GM21717 (cell line): ENCODE measurements at regions not wholly inside any gene's neighbourhood (a gene's known extent, or its start where the extent isn't known, plus 50 kb on each side); places are given as distances from the start of the nearest gene placed in this dataset.
"Not testable (repeated sequence)": the region's sequence is repeated elsewhere in the genome, so short reads cannot be mapped to it uniquely, and the experiment has no call there.

Experiments
- ATAC-seq: cut with Tn5 transposase; IDR thresholded peaks from one replicate; pipeline ENCODE4 v1.9.1; 2021; ENCODE audit warnings: mild to moderate bottlenecking, moderate library complexity; ENCODE audit not compliant: unreplicated experiment

DNA sequence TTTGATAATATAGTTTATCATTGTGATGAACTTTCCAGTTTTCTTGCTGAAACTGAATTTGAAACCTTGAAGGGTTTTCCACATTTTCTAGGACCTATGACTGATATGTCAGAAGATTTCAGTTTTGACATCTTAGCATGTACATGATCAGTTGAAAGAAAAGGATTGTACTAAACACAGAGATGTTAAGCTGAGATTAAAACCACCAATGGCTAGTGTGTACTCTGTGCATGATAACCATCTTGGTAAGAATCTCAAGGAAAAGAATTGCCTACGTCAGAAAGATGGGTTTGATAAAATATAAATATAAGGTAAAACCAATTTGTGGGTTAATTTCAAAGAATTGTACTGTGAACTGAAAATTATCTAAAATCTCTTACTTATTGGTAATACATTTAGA is 776.4 kb downstream of the GATA3 start:
- ATAC-seq: no peak

DNA sequence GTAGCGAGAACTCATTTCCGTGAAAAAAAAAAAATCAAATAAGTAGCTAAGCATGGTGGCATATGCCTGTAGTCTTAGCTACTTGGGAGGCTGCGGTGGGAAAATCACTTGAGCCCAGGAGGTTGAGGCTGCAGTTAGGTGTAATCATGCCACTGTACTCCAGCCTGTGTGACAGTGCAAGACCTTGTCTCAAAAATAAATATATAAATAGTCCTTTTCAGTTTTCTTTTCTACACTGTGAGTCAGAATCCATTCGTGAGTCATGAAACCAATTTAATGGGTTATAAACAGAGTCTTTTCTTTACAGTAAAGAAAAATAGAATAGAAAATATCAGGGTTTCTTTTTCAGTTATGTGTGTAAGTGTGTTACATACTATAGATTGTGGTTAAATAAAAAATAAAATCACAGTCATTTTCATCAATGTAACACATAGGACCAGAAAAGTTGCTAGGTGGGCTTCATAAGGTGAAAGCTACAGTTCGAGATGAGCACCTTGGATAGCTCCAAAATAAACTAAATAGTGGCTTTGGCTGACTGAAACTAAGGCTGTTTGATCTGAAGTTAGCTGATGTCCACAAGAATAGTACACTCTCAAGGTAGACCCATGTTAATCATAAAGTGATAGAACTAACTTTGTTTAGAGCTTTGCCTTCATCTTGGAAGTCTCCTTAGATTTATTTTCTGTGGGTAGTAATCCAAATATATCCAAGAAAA is 781.1 kb downstream of the GATA3 start:
- no peak for ATAC-seq

DNA sequence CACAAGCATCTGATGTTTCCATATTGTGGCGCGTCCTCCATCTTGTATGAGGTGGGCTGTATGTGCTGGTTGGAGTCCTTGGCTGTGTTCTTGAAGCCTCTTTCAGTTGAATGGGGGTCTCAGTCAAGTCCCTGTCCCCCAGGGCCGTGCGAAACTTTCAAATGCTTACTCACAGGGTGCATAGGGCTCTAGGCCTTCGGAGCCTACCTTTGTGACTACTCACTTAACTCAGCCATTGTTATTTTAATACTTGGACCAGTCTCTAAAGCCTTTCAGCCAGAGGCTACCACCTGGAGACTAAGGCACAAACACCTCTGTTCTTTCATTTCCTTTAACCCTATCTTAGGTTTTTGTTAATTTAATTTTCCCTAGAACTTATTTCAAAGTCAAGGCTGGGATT is 785.9 kb downstream of the GATA3 start:
- ATAC-seq: no peak

DNA sequence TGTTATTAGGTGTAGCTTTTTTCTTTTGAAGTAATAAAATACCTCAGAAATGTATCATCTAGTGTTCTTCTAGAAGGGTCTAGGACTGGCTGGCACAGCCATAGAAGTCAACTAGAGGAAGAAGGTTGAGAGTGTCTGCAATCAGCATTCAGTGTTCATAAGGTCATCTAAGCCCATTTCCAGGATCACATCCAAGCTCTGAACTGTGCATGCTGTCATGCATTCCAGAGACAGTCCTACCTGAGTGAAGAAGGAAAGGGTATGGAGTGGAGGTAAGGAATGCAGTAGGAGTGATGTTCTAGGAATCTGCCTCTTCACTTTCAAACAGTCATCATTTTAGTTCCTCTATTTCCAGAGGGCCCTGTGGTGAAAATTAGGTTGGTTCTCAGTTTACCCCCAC is 789.7 kb downstream of the GATA3 start:
- no peak for ATAC-seq

DNA sequence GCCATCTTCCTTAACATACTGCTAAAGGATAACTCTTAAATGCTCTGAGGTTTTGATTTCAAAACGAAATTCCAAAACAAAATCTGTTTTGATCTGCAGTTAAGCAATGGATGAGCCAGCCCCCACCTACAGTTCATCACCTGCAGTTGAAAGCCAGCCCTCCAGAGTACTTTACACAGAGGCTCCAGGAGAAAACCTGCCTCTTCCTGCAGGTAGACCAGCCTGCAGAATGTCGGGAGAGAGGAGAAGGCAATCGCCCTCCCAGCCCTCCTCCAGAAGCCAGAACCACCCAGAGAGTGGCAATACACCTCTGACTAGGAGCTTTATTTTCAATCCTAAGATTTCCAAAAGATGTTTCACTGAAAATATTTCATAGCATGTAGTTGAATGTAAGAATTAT is 798.1 kb downstream of the GATA3 start:
- ATAC-seq: no peak

DNA sequence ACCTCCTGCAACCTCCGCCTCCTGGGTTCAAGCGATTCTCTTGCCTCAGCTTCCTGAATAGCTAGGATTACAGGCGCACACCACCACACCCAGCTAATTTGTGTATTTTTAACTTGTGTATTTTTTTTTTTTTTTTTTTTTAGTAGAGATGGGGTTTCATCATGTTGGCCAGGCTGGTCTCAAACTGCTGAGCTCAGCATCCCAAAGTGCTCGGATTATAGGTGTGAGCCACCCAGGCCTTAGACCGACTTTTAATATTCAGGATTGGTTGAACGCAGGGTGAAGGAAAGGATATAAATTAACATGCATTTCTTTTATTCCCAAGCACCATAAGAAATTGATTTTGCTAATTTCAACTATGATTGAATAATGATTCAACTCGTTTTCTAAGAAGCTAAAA is 798.6 kb downstream of the GATA3 start:
- no peak for ATAC-seq

DNA sequence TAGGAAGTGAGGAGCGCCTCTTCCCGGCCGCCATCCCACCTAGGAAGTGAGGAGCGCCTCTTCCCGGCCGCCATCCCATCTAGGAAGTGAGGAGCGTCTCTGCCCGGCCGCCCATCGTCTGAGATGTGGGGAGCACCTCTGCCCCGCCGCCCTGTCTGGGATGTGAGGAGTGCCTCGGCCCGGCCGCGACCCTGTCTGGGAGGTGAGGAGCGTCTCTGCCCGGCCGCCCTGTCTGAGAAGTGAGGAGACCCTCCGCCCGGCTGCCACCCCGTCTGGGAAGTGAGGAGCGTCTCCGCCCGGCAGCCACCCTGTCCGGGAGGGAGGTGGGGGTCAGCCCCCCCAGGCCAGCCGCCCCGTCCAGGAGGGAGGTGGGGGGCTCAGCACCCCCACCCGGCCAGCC is 814.4 kb downstream of the GATA3 start:
- ATAC-seq: not testable (repeated sequence)

DNA sequence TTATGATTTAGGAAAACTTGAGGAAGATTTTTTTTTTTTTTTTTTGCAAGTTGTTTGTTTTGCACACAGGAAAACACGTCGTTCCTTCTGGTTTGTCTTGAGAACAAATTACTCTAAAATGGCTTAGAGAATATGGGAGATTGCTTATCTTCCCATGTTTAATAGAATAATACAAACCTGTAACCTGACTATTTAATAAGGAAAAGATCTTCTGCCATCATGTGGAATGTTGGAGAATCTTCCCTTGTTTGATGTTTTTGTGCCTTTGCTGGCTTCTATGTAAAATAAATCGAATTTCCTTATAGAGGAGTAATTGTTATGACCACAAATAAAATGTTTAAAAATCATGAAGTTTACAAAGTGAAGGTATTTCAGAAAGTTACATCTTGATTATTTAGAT is 818.8 kb downstream of the GATA3 start:
- ATAC-seq: no peak

DNA sequence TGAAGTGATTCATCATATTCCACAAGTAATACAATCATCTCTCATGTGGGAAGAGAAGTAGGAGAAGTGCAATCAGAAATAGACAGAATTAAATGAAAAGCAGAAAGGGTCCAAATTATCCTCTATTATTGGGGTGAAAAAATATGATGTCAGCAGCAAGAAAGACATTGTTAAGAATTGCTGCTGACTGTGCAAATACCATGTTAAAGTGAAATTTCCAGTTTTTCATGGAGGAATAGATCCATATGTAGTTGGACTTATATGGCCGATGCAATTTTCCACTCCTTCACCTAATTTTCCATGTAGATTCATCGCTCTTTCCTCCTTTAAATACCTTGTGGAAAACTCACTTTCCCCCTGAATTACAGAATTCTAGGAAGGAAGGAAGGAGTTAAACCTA is 819.8 kb downstream of the GATA3 start:
- no peak for ATAC-seq

DNA sequence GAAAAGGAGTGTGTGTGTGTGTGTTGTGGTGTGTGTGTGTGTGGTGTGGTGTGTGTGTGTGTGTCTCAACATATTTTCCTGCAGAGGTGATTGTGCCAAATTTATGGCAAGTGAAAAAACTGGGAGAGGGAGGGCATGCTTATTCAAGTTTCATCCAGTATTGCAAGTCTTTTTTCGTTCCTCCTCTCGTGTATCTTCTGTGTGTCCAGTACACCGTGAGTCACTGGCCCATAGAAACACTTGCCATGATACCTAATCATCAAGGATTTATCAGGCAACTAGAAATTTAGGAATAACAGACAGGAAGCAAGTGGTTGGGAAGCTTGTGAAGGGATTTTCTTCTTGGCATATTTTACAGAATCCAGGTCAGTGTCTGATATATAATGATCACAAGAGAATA is 820.5 kb downstream of the GATA3 start:
- no peak for ATAC-seq

DNA sequence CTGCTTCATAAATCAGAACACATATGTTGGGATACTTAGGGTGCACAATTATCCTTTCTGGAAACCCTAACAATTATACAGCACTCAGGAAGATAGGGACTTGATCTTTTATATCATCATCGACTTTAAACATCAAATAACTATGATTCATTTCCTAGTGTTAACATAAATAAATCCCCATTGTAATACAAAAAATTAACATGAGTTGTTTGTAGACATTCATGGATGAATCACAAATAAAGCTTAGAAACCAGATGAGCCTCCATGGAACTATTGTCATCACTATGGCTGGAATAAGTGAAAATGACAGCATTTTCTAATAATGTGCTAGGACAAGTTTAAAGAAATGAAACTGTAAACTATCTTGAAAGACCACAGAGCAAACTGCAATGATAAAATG is 821.7 kb downstream of the GATA3 start:
- no peak for ATAC-seq

DNA sequence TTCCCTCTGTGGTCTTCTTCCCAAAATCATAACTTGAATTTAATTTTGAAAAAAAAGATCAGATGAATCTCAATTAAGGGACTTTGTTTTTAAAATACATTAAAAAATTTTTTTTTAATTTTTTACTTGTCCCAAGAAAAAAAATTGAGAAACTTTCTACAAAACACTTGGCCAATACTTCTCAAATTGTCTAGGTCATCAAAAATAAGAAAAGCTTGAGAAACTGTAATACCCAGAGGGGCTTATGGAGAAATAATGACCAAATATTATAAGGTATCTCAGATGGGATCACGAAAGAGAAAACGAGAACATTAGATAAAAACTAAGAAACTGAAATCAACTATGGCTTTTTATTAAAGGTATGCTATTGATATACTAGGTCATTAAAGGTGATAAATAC is 835.0 kb downstream of the GATA3 start:
- no peak for ATAC-seq

DNA sequence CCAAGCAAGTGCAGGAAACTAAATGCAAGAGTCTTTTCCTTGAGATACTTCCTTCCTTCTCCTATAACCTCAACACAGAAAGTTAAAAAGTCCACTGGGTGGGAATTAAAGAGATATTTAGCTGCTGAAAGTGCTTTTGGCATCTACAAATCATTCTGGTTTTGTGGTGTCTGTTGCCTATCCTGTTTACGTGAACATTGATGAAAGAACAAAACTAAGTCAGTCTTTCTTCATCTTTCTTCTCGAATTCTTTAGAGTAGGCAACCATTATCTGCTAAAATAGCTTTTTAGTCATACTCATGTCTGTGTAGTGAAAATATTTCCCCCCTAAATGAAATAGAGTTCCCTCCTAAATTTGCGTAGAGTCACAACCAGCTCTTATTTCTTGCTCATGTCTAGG is 838.6 kb downstream of the GATA3 start:
- ATAC-seq: no peak

DNA sequence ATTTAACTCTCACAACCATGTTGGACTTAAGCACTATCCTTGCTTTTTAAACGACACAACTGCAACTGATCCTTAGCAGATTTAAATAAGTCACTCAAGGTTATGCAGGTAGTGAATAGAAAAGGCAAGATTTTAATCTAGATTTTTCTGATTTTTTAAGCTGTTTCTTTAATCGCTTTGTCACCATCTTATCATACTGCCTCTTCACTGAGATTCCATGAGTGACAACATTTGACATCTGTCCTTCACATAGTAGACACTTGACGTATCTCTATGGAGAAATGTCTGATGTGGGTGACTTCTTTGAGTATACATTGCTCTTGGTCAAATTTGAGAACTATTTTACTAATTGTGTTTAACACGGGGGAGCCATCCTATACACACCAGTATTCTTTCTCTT is 839.7 kb downstream of the GATA3 start:
- ATAC-seq: no peak

DNA sequence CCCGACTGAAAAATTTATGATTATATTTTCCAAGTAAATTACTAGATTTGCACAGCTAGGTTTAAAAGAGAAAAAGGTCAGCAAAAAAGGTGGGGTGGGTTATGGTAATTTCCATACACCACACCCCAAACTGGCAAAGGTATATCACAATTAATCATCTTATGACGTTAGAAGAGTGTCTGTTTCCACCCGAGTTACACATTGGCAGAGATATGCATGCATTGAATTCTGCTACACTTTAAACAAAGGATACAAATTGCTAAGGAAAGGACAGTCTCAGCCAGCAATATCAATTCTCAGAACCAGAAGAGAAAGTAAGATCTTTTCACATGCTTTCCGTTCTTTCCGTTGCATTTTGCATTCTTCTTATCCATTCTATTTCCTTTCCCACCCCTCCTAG is 843.3 kb downstream of the GATA3 start:
- no peak for ATAC-seq

DNA sequence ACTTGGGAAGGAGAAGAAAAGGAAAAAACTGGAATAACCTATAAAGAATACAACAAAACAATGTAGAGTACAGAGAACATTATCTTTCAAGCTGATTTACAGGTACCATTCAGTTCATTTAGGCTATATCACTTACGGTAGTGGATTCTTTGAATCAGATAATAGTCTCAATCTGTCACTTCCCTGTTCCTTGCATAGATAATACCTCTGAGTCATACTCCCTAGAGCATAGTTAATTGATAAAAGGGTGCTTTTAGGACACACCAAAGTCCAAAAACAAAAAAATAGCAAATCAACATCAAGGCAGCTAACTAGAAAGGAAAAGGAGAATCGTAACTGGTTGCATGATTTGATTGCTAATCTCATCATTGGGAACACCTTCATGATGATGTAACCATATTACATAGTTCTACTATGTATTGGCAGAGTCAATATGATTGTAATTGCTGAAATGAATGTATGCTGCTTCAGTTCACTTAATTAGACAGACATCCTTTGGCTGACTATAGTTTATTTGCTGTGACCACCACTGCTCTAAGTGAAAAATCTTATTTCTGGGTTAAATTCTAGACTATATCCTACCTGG is 844.4 kb downstream of the GATA3 start:
- no peak for ATAC-seq

DNA sequence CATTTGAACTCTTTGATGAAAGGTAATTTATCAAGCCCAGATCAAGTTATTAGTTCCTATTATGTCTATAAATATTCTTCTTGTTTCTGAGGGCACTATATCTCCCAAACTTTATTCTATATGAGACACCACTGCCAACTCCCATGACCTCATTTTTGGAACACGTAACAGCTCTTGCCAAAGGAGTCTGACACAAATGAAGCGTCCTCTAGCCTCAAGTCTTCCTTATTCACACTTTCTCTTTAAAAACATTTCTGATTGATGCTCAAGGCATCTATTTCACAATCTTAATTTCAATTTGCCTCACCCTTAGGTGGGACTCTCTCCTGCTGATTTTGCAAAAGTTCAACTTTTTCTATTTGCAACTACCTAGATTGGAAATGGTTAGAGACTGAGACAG is 848.4 kb downstream of the GATA3 start:
- no peak for ATAC-seq

DNA sequence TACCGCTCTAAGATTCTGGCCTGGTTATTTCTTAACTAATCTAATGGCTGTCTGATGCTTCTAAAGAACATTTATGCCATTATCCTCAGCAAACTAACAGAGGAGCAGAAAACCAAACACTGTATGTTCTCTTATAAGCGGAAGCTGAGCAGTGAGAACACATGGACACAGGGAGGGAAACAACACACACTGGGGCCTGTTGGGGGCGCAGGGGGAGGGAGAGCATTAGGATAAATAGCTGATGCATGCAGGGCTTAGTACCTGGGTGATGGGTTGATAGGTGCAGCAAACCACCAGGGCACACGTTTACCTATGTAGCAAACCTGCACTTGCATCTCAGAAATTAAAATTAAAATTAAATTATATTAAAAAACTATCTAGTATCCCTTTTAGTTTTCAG is 853.5 kb downstream of the GATA3 start:
- no peak for ATAC-seq

DNA sequence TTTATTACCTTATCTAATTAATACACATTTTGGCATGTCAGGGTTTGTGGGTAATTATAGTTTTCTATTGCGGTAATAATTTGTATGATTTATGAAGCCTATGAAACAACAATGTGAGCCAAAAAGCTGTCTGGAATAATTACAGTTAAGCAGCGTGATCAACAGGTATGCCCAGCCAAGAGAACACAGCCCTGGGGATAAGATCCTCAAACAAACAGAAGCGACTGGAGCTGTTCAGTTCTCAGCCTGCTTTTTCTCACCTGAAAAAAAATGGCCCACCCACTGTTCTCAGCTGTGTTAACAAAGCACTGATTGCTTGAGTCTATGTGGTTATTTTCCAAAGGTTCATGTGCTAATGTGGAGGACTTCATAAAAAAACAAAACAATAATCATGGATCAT is 855.8 kb downstream of the GATA3 start:
- ATAC-seq: no peak

DNA sequence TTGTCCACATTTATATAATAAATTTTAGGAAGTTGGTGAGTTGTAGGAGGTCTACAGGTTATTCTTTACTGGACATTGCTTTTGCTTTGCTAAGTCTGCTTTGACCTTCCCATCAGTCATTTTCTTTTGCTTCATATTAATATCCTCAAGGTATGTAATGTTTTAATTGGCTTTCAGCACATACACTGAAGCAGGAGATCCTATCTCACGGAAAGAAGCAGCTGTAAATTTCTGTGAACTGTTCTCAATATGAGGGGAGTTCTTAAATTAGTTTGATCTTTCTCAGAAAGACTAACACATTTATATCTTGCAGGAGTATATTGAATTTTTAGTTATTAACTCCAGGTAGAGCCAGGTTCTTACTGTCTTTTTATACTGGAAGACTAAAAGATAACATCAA is 856.5 kb downstream of the GATA3 start:
- ATAC-seq: no peak

DNA sequence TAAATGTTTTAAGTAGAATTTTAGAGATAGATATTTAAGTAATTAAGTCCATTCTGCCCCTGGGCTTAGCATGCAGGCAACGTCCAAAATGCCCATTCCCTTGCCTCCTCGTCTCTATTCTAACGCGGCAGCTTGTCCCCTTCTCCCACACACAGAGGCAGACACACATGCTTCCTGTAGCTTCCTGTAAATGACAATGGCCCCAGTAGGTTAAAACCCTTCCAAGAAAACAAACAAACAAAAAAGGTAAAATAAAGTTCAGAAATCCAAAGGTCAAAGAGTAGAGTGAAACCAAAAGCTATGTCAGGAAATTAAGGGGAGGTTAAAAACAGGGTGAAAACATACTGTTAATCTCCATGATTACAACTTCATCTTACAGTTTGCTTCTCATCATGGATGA is 857.6 kb downstream of the GATA3 start:
- ATAC-seq: no peak

DNA sequence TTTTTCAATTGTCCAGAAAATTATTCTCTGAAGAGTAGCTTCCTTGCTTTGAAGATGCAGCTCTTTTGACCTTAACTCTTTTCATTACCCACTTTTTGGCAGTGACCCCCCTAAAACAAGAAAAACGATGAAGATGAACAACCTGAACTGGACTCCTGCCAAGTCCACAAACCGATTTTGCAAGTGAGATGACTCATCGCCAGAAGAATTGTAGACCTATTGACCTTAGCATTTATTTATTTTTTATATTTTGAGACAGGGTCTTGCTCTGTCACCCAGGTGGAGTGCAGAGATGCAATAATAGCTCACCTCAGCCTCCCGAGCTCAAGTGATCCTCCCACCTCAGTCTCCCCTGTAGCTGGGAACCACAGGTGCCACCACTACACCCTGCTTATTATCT is 859.2 kb downstream of the GATA3 start:
- no peak for ATAC-seq

DNA sequence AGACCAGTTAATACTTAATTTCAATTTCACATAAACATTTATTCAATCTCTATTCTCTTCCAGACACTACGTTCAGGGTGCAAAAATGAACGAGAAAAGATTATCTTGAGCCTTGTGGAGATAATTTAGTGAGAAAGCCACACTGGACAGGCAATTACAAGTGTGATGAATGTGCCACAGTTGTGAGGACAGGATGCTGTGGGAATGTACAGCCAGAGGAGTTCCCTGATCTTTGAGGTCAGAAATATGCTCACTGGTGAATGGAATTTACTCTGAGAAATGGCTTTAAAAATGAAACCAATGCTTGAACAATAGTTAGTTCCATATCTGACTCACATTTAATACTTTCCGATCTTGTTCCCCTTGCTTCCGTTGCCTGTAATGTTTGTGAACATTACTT is 864.8 kb downstream of the GATA3 start:
- ATAC-seq: no peak
